B cell (primary cell): ENCODE measurements at regions not wholly inside any gene's neighbourhood (a gene's known extent, or its start where the extent isn't known, plus 50 kb on each side); places are given as distances from the start of the nearest gene placed in this dataset.

ENCODE experiments used
- EZH2 ChIP-seq: IDR thresholded peaks from 2 replicates; pipeline ENCODE4 v1.6.1; 2012; ENCODE audit warnings: borderline replicate concordance, low read depth, mild to moderate bottlenecking, moderate library complexity, low read length; ENCODE audit not compliant: insufficient read depth, poor library complexity, severe bottlenecking
- TF ChIP-seq, protein P1 (sequence below): fragments of 200-600 bp; IDR thresholded peaks from one replicate; pipeline ENCODE4 v1.8.0; 2022; ENCODE audit warnings: antibody characterized with exemption, mild to moderate bottlenecking

- TF ChIP-seq, protein P1, sequence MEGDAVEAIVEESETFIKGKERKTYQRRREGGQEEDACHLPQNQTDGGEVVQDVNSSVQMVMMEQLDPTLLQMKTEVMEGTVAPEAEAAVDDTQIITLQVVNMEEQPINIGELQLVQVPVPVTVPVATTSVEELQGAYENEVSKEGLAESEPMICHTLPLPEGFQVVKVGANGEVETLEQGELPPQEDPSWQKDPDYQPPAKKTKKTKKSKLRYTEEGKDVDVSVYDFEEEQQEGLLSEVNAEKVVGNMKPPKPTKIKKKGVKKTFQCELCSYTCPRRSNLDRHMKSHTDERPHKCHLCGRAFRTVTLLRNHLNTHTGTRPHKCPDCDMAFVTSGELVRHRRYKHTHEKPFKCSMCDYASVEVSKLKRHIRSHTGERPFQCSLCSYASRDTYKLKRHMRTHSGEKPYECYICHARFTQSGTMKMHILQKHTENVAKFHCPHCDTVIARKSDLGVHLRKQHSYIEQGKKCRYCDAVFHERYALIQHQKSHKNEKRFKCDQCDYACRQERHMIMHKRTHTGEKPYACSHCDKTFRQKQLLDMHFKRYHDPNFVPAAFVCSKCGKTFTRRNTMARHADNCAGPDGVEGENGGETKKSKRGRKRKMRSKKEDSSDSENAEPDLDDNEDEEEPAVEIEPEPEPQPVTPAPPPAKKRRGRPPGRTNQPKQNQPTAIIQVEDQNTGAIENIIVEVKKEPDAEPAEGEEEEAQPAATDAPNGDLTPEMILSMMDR: no peak
- no peak for TF ChIP-seq EZH2
Measured at GRCh38 chr16:58850678-58851020, 116.5 kb upstream of the GOT2 start.
